Lung (tissue), 11 donors: ENCODE measurements at regions not wholly inside any gene's neighbourhood (a gene's known extent, or its start where the extent isn't known, plus 50 kb on each side); places are given as distances from the start of the nearest gene placed in this dataset.

Experiments
- ATAC-seq: fragments of 200-7000 bp; cut with Tn5 transposase; one replicate; pipeline ENCODE4 v1.9.1; 2020; ENCODE audit warnings: moderate number of reproducible peaks; ENCODE audit not compliant: insufficient read depth, low FRiP score
- DNase-seq, 3 donors: peaks; one replicate each; pipeline ENCODE4 v3.0.0-alpha.2; 2013 to 2017
- H3K27ac ChIP-seq, 2 donors: one replicate each; pipeline ENCODE4 v1.5.1; 2013; ENCODE audit warnings: mild to moderate bottlenecking in 2 of 2, moderate library complexity in 2 of 2, control low read depth in 1 of 2, inconsistent platforms in 1 of 2, low read depth in 1 of 2, low read length in 1 of 2
- H3K27me3 ChIP-seq, 3 donors: one replicate each; pipeline ENCODE4 v1.5.1; 2013; ENCODE audit warnings: low read length in 2 of 3; ENCODE audit not compliant: control insufficient read depth in 3 of 3, insufficient read depth in 3 of 3
- H3K36me3 ChIP-seq, 4 donors: one replicate each; pipeline ENCODE4 v1.5.1; 2013; ENCODE audit warnings: low read length in 4 of 4, mild to moderate bottlenecking in 1 of 4, moderate library complexity in 1 of 4; ENCODE audit not compliant: control insufficient read depth in 4 of 4, insufficient read depth in 4 of 4
- H3K4me1 ChIP-seq, 5 donors: one replicate each; pipeline ENCODE4 v1.5.1; 2013; ENCODE audit warnings: low read length in 5 of 5, mild to moderate bottlenecking in 2 of 5, moderate library complexity in 1 of 5; ENCODE audit not compliant: control insufficient read depth in 5 of 5, insufficient read depth in 5 of 5
- H3K4me3 ChIP-seq: one replicate; pipeline ENCODE4 v1.5.1; 2013; ENCODE audit warnings: mild to moderate bottlenecking, control low read depth, moderate library complexity
- H3K9ac ChIP-seq, 2 donors: one replicate each; pipeline ENCODE4 v1.5.1; 2013; ENCODE audit warnings: low read length in 2 of 2, control low read depth in 1 of 2; ENCODE audit not compliant: insufficient read depth in 1 of 2
- H3K9me3 ChIP-seq, 4 donors: one replicate each; pipeline ENCODE4 v1.5.1; 2013; ENCODE audit warnings: low read length in 3 of 4, mild to moderate bottlenecking in 1 of 4, moderate library complexity in 1 of 4; ENCODE audit not compliant: control insufficient read depth in 4 of 4, insufficient read depth in 3 of 4
- WGBS, 2 donors: extraction: QIAGEN DNeasy Blood & Tissue Kit; methylation state at CpG; one replicate each; pipeline ENCODE4 v1.1.7; 2013; 5-methylcytosine and 5-hydroxymethylcytosine counted together
- TF ChIP-seq, protein P1 (sequence below): IDR thresholded peaks from 2 replicates; pipeline ENCODE4 v1.5.1; 2012; ENCODE audit warnings: mild to moderate bottlenecking; ENCODE audit errors: control extremely low read depth, extremely low read depth
- donor health status: control.
- donor health status: control.
- donor health status: Bipolar disorder and iron deficiency.
- donor health status: healthy.
- donor health status: DM: yes; HTN: yes; CAD: no.

DNA sequence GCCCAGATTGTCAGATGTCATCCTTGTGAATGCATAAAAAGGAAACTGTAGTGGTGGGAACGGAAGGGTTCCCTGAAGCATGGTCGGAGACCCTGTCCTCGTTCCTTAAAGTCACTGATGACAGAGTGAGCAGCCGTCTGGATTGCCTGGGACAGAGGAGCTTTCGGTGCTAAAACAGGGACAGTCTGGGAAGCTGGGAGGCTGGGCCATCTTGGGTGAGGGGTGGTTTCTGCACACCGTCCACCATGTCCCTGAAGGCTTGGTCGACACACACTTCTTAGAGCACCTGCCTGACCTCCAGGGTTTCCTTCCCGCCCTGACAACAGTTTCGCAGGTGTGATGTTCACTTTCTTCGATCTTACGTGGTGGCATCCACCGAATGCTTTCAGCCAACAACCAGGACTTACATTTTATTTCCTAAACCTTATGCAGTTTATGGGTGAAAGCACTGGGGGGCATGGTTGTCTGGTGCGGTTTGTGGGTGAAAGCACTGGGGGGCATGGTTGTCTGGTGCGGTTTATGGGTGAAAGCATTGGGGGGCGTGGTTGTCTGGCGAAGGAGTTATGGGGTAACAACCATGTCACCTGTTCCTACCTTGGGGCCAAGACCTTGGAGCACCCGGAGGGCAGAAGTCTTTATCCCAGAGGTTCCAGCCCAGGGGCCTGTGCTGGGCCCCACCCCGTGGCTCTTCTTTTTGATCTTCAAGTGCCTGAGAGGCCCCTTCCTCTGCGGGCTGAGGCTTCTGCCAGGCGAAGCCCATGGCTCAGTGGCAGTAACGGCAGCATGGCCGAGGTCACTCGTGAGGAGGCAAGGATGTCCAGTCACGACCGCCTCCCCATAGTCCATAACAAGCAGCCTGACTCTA is 81.7 kb upstream of the FRMD1 start:
- no peaks in the 10 kb centered on the region for H3K27me3 ChIP-seq
- no peak overlapping the region for H3K27ac ChIP-seq
- H3K4me1 ChIP-seq = peaks cover 0 to 33% (median 15%) of the 10 kb centered on the region in 5 donors
- DNase-seq = no peak
- no peak for ATAC-seq
- no peaks in the 10 kb centered on the region for H3K36me3 ChIP-seq
- H3K9ac ChIP-seq = no peak overlapping the region
- H3K4me3 ChIP-seq = no peak overlapping the region
- H3K9me3 ChIP-seq = no peaks in the 10 kb centered on the region
- TF ChIP-seq, protein P1, sequence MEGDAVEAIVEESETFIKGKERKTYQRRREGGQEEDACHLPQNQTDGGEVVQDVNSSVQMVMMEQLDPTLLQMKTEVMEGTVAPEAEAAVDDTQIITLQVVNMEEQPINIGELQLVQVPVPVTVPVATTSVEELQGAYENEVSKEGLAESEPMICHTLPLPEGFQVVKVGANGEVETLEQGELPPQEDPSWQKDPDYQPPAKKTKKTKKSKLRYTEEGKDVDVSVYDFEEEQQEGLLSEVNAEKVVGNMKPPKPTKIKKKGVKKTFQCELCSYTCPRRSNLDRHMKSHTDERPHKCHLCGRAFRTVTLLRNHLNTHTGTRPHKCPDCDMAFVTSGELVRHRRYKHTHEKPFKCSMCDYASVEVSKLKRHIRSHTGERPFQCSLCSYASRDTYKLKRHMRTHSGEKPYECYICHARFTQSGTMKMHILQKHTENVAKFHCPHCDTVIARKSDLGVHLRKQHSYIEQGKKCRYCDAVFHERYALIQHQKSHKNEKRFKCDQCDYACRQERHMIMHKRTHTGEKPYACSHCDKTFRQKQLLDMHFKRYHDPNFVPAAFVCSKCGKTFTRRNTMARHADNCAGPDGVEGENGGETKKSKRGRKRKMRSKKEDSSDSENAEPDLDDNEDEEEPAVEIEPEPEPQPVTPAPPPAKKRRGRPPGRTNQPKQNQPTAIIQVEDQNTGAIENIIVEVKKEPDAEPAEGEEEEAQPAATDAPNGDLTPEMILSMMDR = no peak
- 92 to 94% methylated on average over 25 of the region's 25 CpGs for WGBS, 2 donors

DNA sequence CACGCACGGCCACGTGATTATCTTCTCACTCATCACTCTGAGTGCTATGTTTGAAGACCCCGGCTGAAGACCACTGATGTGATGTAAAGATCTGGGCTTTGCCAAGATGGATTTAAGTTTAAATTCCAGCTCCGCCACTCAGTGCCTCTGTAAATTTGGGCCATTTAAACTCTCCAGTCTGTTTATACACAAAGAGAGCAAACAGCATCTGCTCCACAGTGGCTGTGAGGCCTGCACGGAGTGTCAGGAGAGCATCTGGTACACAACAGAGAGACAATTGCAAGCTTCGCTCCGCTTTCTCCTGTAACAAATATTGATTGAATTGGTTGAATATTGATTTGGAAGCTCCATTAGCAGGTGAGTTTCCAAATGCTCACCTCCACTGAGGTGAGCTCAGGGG is 80.5 kb upstream of the FRMD1 start:
- DNase-seq (no peak), ATAC-seq (no peak)
- 94 to 95% methylated on average over 8 of the region's 8 CpGs for WGBS, 2 donors
- no peaks in the 10 kb centered on the region for H3K36me3 ChIP-seq
- no peaks in the 10 kb centered on the region for H3K27me3 ChIP-seq
- TF ChIP-seq, protein P1 = no peak
- H3K4me3 ChIP-seq = no peak overlapping the region
- no peaks in the 10 kb centered on the region for H3K9me3 ChIP-seq
- no peak overlapping the region for H3K27ac ChIP-seq
- H3K4me1 ChIP-seq = peaks cover 0 to 33% (median 15%) of the 10 kb centered on the region in 5 donors
- H3K9ac ChIP-seq = no peak overlapping the region

DNA sequence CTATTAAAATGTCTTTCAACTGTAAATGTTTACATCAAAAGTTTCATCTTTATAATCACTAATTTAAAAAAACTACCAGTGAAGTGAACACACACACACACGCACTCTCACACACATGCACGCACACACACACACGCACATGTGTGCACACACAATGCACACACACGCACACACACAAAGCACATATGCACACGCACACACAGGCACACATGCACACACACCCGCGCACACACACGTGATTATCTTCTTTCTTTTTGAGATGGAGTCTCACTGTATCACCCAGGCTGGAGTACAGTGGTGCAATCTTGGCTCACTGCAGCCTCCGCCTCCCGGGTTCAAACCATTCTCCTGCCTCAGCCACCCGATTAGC is 80.0 kb upstream of the FRMD1 start:
- DNase-seq = no peak
- TF ChIP-seq, protein P1 = no peak
- no peaks in the 10 kb centered on the region for H3K9me3 ChIP-seq

More for the DNA sequence above, 80.0 kb upstream of the FRMD1 start:
- Histone ChIP-seq H3K4me1 (peaks cover 0 to 33% (median 15%) of the 10 kb centered on the region in 5 donors), H3K27ac (no peak overlapping the region), H3K4me3 (no peak overlapping the region), H3K9ac (no peak overlapping the region), H3K36me3 (no peaks in the 10 kb centered on the region), H3K27me3 (no peaks in the 10 kb centered on the region)
- 90 to 97% methylated on average over 11 of the region's 11 CpGs for WGBS, 2 donors
- ATAC-seq = no peak
